ENCODE measurements at regions not wholly inside any gene's neighbourhood (a gene's known extent, or its start where the extent isn't known, plus 50 kb on each side); places are given as distances from the start of the nearest gene placed in this dataset.

GRCh38 chr6:169906004-169906687, 154.7 kb downstream of the ERMARD start:
- no peak overlapping the region for H3K4me2 ChIP-seq (ENCODE audit: low read depth, low read length, poor library complexity, severe bottlenecking)
- TF ChIP-seq, protein P1, sequence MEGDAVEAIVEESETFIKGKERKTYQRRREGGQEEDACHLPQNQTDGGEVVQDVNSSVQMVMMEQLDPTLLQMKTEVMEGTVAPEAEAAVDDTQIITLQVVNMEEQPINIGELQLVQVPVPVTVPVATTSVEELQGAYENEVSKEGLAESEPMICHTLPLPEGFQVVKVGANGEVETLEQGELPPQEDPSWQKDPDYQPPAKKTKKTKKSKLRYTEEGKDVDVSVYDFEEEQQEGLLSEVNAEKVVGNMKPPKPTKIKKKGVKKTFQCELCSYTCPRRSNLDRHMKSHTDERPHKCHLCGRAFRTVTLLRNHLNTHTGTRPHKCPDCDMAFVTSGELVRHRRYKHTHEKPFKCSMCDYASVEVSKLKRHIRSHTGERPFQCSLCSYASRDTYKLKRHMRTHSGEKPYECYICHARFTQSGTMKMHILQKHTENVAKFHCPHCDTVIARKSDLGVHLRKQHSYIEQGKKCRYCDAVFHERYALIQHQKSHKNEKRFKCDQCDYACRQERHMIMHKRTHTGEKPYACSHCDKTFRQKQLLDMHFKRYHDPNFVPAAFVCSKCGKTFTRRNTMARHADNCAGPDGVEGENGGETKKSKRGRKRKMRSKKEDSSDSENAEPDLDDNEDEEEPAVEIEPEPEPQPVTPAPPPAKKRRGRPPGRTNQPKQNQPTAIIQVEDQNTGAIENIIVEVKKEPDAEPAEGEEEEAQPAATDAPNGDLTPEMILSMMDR (IDR thresholded peaks at IDR 0.05; ENCODE audit: insufficient read depth, low read length, poor library complexity, severe bottlenecking): no peak
- no peak for TF ChIP-seq EZH2phosphoT487 (conservative IDR thresholded peaks at IDR 0.05; ENCODE audit: low read length)
- no peaks in the 10 kb centered on the region for H4K20me1 ChIP-seq (ENCODE audit: low read depth, low read length)
- no peak overlapping the region for H2AFZ ChIP-seq (ENCODE audit: low read depth, low read length, severe bottlenecking)
- H3K27ac ChIP-seq (ENCODE audit: low read depth, low read length): no peak overlapping the region
- H3K4me3 ChIP-seq (ENCODE audit: insufficient read depth, low read length, poor library complexity, severe bottlenecking): no peak overlapping the region
- no peaks in the 10 kb centered on the region for H3K9me2 ChIP-seq (replicated peaks; ENCODE audit: insufficient read depth, low read length)
- no peaks in the 10 kb centered on the region for H3K79me2 ChIP-seq (ENCODE audit: insufficient read depth, low read length)
- no peak overlapping the region for H3K9ac ChIP-seq (ENCODE audit: low read length)
- no peaks in the 10 kb centered on the region for H3K9me3 ChIP-seq (ENCODE audit: insufficient read depth, low read length)
- no peaks in the 10 kb centered on the region for H3K27me3 ChIP-seq (ENCODE audit: low read length)
- H3K36me3 ChIP-seq (ENCODE audit: low read length): no peaks in the 10 kb centered on the region
- no peaks in the 10 kb centered on the region for H3F3A ChIP-seq (ENCODE audit: insufficient read depth)

DNA sequence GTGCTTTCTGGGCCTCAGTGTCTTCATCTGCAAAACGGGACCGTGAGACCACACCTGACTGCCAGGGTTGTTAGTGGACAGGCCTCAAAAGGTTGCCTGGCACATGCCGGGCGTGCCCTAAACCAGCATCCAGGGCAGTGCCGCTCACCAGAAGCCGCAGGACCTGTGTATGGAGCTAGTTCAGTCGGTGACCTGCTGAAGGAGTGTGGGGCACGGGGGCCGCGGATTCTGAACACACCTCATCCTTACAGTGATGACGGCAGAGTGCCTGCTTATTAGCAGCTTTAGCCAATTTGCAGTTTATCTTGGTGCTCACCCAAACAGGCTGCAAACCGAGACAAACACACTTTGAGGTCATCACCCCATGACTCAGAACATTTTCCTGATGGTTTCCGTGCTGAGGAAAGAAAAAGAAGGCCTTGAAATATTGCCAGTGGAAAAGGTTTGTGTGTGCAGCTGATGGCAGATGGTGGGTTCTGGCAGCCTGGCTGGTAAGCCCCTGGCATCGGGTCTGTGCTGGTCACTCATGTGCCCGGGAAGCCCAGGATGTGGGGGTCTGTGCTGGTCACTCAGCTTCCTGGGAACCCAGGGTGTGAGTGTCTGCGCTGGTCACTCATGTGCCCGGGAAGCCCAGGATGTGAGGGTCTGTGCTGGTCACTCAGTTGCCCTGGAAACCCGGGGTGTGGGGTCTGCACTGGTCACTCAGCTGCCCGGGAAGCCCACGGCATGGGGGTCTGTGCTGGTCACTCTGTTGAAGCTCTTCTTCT, 153.8 kb downstream of the ERMARD start:
- Histone ChIP-seq H3F3A (ENCODE audit: insufficient read depth) (no peaks in the 10 kb centered on the region), H3K9me2 (replicated peaks; ENCODE audit: insufficient read depth, low read length) (no peaks in the 10 kb centered on the region), H3K4me3 (ENCODE audit: insufficient read depth, low read length, poor library complexity, severe bottlenecking) (no peak overlapping the region), H3K4me2 (ENCODE audit: low read depth, low read length, poor library complexity, severe bottlenecking) (no peak overlapping the region), H3K9ac (ENCODE audit: low read length) (no peak overlapping the region), H3K27ac (ENCODE audit: low read depth, low read length) (no peak overlapping the region), H3K9me3 (ENCODE audit: insufficient read depth, low read length) (no peaks in the 10 kb centered on the region), H2AFZ (ENCODE audit: low read depth, low read length, severe bottlenecking) (no peak overlapping the region), H3K27me3 (ENCODE audit: low read length) (no peaks in the 10 kb centered on the region), H3K36me3 (ENCODE audit: low read length) (no peaks in the 10 kb centered on the region), H3K79me2 (ENCODE audit: insufficient read depth, low read length) (no peaks in the 10 kb centered on the region), H4K20me1 (ENCODE audit: low read depth, low read length) (no peaks in the 10 kb centered on the region)
- TF ChIP-seq EZH2phosphoT487 (conservative IDR thresholded peaks at IDR 0.05; ENCODE audit: low read length): no peak
- TF ChIP-seq, protein P1 (IDR thresholded peaks at IDR 0.05; ENCODE audit: insufficient read depth, low read length, poor library complexity, severe bottlenecking): no peak

DNA sequence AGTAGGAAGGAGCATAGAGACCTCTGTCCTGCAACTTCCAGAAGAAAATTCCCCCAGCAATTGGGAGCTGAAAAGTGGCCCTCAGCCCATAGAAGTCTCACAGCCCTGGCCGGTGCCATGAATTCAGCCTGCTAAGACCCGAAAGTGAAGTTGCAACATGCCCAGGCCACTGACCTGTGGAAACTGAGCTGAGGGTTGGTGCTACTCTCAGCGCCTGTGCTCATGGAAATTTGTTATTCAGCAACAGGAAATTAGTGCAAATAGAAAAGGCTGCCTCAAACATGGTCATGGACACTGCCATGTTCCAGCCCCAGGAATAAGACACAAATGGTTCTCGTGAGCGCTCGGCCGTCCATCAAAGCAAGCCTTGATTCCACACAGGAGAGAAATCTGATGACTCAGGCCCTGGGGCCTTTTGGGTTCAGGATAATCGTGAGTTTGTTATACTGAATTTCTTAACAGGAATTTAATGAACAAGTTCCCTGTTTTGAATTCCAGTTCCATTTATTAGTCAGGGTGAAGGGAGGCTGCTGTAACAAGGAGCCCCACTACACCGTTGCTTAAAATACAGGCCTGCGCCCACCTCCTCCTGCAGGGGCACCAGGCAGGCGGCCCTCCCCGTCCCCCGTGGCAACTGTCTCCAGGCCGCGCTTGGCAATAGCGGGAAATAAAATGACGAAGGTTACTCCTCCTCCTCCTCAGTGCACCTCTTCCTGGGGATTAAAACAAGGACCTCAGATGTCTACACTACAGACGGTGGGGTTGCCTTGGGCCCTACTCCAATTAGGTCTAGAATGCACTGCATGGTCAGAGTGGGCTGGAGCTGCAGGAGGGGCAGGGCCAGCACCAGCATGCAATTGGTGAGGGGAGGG, 152.9 kb downstream of the ERMARD start:
- H3K27me3 ChIP-seq (ENCODE audit: low read length): no peaks in the 10 kb centered on the region
- H3K27ac ChIP-seq (ENCODE audit: low read depth, low read length): no peak overlapping the region
- no peak overlapping the region for H2AFZ ChIP-seq (ENCODE audit: low read depth, low read length, severe bottlenecking)
- H3K4me3 ChIP-seq (ENCODE audit: insufficient read depth, low read length, poor library complexity, severe bottlenecking): no peak overlapping the region
- no peak overlapping the region for H3K4me2 ChIP-seq (ENCODE audit: low read depth, low read length, poor library complexity, severe bottlenecking)
- no peaks in the 10 kb centered on the region for H3K36me3 ChIP-seq (ENCODE audit: low read length)
- no peaks in the 10 kb centered on the region for H3K79me2 ChIP-seq (ENCODE audit: insufficient read depth, low read length)
- H3F3A ChIP-seq (ENCODE audit: insufficient read depth): no peaks in the 10 kb centered on the region
- H3K9me2 ChIP-seq (replicated peaks; ENCODE audit: insufficient read depth, low read length): no peaks in the 10 kb centered on the region
- H4K20me1 ChIP-seq (ENCODE audit: low read depth, low read length): no peaks in the 10 kb centered on the region
- TF ChIP-seq, protein P1 (IDR thresholded peaks at IDR 0.05; ENCODE audit: insufficient read depth, low read length, poor library complexity, severe bottlenecking): no peak
- no peak for TF ChIP-seq EZH2phosphoT487 (conservative IDR thresholded peaks at IDR 0.05; ENCODE audit: low read length)
- no peaks in the 10 kb centered on the region for H3K9me3 ChIP-seq (ENCODE audit: insufficient read depth, low read length)
- H3K9ac ChIP-seq (ENCODE audit: low read length): no peak overlapping the region

Measured in SU-DHL-6 (cell line).